Endothelial cell of umbilical vein (primary cell): ENCODE measurements at regions not wholly inside any gene's neighbourhood (a gene's known extent, or its start where the extent isn't known, plus 50 kb on each side); places are given as distances from the start of the nearest gene placed in this dataset.
"Not testable (repeated sequence)": the region's sequence is repeated elsewhere in the genome, so short reads cannot be mapped to it uniquely, and the experiment has no call there.

ENCODE experiments used
- BruUV-seq: library from RNA; stranded (reverse); fragments of 400-500 nt; replicated peaks from 2 replicates; lab custom pipeline; 2021; lab: Mats Ljungman, UMichigan
- CTCF ChIA-PET: fragments of 300-600, 350-600 bp; sonication (Branson Sonifier 250); formaldehyde crosslinking; loops from one replicate; lab custom pipeline; 2021; ENCODE audit warnings: antibody characterized with exemption, inconsistent platforms; lab: Charles Lee
- POLR2A ChIA-PET: fragments of 300-600, 350-600 bp; sonication (Branson Sonifier 250); formaldehyde crosslinking; loops from one replicate; lab custom pipeline; 2021; ENCODE audit warnings: antibody characterized with exemption, inconsistent platforms; lab: Charles Lee
- DNase-seq: peaks from one replicate; pipeline ENCODE4 v3.0.0-alpha.2; 2011; ENCODE audit warnings: low read depth, low spot score
- FAIRE-seq: peaks from 2 replicates; lab custom pipeline; 2011; peaks lifted over from hg19 to GRCh38; lab: Jason Lieb, UNC
- H2AFZ ChIP-seq: 2 replicates; pipeline ENCODE4 v1.6.0; 2012; ENCODE audit warnings: low read depth, low read length, control low read depth, inconsistent platforms
- H3K27ac ChIP-seq: 2 replicates; pipeline ENCODE4 v1.5.1; 2011; ENCODE audit warnings: low read depth, mild to moderate bottlenecking, control low read depth, low read length, moderate library complexity; ENCODE audit not compliant: insufficient read depth
- H3K27me3 ChIP-seq, 2 experiments: 2 replicates each; pipeline versions ENCODE4 v1.6.0 to v1.6.1; 2011; ENCODE audit warnings: low read length in 2 of 2, mixed read lengths in 1 of 2; ENCODE audit not compliant: control insufficient read depth in 2 of 2, insufficient read depth in 2 of 2
- H3K36me3 ChIP-seq, 2 experiments: 2 replicates in 1 of 2; 3 replicates in 1 of 2; pipeline ENCODE4 v1.5.1; 2011; ENCODE audit warnings: low read length in 2 of 2, mild to moderate bottlenecking in 1 of 2, moderate library complexity in 1 of 2; ENCODE audit not compliant: control insufficient read depth in 2 of 2, insufficient read depth in 2 of 2; ENCODE audit errors: extremely low read depth in 1 of 2
- H3K4me1 ChIP-seq: 3 replicates; pipeline ENCODE4 v1.5.1; 2011; ENCODE audit warnings: mild to moderate bottlenecking, low read length; ENCODE audit not compliant: control insufficient read depth, insufficient read depth; ENCODE audit errors: extremely low read depth
- H3K4me2 ChIP-seq: 2 replicates; pipeline ENCODE4 v1.6.1; 2011; ENCODE audit warnings: low read length, control low read depth, mixed read lengths; ENCODE audit not compliant: insufficient read depth
- H3K4me3 ChIP-seq, 3 experiments: fragments of 200-600 bp in 1 of 3; sonication (generic), shearing (Covaris generic) in 1 of 3; replicated peaks in 1 of 3; 2 replicates each; pipeline ENCODE4 v1.5.1; 2011 to 2016; ENCODE audit warnings: control low read depth in 3 of 3, low read length in 3 of 3, mild to moderate bottlenecking in 2 of 3, inconsistent platforms in 1 of 3, low read depth in 1 of 3, moderate library complexity in 1 of 3; ENCODE audit not compliant: insufficient read depth in 1 of 3
- H3K79me2 ChIP-seq: 2 replicates; pipeline ENCODE4 v1.6.0; 2012; ENCODE audit warnings: low read length, inconsistent platforms; ENCODE audit not compliant: control insufficient read depth, insufficient read depth
- H3K9ac ChIP-seq: replicated peaks from 2 replicates; pipeline ENCODE3; 2011; ENCODE audit warnings: low read length, control low read depth; ENCODE audit not compliant: insufficient read depth; ENCODE audit errors: extremely low read depth
- H3K9me1 ChIP-seq: replicated peaks from 3 replicates; pipeline ENCODE4 v1.6.0; 2011; ENCODE audit warnings: mild to moderate bottlenecking, low read length; ENCODE audit not compliant: control insufficient read depth, insufficient read depth; ENCODE audit errors: extremely low read depth
- H3K9me3 ChIP-seq: replicated peaks from 2 replicates; pipeline ENCODE4 v1.5.1; 2012; ENCODE audit warnings: low read length, inconsistent platforms; ENCODE audit not compliant: control insufficient read depth, insufficient read depth
- H4K20me1 ChIP-seq: replicated peaks from 2 replicates; pipeline ENCODE3; 2011; ENCODE audit warnings: mild to moderate bottlenecking, low read length; ENCODE audit not compliant: control insufficient read depth, insufficient read depth; ENCODE audit errors: extremely low read depth
- dilution Hi-C: fragments of 300-500 bp; cut with MboI; formaldehyde crosslinking; loops from one replicate; pipeline ENCODE4 v1.15.0; 2019; ENCODE audit warnings: low sequenced_read_pairs; ENCODE audit not compliant: extremely low pct_ligation_motif_present
- intact Hi-C: fragments of 100-400 bp; cut with micrococcal nuclease; formaldehyde crosslinking; loops from one replicate; pipeline ENCODE4 v1.10.0; 2022

DNA sequence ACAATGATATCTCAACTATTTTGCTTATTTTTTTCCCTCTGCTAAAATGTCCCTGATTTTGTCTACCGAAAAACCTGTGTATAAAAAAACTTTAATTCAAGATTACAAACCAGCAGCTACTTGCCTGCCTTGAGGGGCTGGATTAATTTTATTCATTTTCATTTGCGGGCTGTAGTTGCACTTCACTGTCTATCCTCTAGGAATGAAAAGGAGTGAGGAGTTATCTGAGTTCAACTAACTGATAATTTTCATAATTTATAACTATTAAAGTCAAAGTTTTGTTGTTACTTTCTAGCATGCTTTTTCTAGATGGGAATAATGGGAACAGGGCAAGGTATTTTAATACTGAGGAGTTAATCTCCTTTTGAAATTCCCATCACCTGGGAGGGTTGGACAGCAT is 50.3 kb upstream of the AGTPBP1 start:
- POLR2A ChIA-PET, intact Hi-C loops, H3K9me3 ChIP-seq, H3K27ac ChIP-seq, H3K36me3 ChIP-seq, H3K4me2 ChIP-seq, DNase-seq, H3K9ac ChIP-seq, H2AFZ ChIP-seq, FAIRE-seq, H3K4me3 ChIP-seq, H4K20me1 ChIP-seq, H3K9me1 ChIP-seq, H3K79me2 ChIP-seq, BruUV-seq, H3K27me3 ChIP-seq, H3K4me1 ChIP-seq, dilution Hi-C loops, CTCF ChIA-PET: not testable (repeated sequence)

DNA sequence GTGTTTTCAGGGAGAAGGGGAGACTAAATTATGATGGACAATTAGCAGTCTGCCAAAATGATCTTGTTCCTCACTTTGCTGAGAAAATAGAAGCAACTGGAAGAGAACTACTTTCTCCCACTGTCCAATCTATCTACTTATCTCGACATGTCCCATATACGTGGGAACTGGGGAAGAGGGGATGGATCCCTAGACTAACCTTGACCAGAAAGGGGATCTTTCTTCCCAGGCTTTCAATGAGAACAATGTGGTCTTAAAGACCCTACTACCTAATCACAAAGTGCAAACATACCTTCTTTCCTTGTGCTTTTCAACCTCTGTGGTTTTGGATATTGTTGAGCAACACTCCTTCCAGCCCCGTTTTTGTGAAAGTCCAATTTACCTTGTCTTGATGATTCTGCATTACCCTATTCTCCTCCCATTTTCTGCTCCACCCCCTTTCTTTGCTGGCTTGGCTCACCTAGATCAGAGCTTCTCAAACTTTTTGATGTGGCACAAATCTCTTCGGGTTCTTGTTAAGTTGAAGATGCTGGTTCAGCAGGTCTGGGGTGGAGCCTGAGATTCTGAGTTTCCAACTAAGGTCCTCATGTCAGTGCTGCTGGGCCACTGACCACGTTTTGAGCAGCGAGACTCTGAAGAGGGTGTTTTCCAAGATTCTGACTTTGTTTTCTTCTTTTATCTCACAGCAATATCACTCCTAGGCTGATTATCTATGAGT is 61.4 kb upstream of the AGTPBP1 start:
- H3K27me3 ChIP-seq, dilution Hi-C loops: not testable (repeated sequence)

DNA sequence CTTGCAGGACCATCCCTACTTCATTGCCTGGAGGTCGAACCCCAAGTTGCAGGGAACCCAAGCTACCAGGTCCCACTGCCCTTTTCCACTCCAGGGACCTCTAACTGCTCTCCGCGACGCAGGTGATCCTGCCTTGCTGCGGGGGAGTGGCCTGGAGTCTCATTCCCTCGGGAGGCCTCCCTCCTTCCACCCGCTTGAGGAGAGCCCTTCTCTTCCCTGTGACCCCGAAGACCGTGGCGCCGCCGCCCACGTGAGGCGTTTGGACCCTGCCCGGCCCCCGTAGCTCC is 63.0 kb upstream of the AGTPBP1 start:
- H3K36me3 ChIP-seq, POLR2A ChIA-PET, dilution Hi-C loops, H3K9me1 ChIP-seq, H3K4me1 ChIP-seq, H3K9me3 ChIP-seq, H4K20me1 ChIP-seq, H3K79me2 ChIP-seq, H3K27me3 ChIP-seq, H3K27ac ChIP-seq, H3K9ac ChIP-seq, DNase-seq, BruUV-seq: not testable (repeated sequence)
- CTCF ChIA-PET = interaction anchor here (0.5 to 2.2 kb wide), 2 partner anchors 14 to 1405 kb away, joined by 3 to 7 read pairs; no protein-coding TSS in a partner anchor
- intact Hi-C loops = loop anchor here (2.0 kb wide), 1 partner anchor 62 kb away; no protein-coding TSS in a partner anchor
- Histone ChIP-seq H3K4me2 (peak overlapping the region; percentile 55), H2AFZ (peak overlapping the region; percentile 90), H3K4me3 (peak overlapping the region; percentile 20 to 81 (median 32))
- FAIRE-seq = peak; percentile 65

More for the DNA sequence above, 61.4 kb upstream of the AGTPBP1 start:
- H3K27ac ChIP-seq, intact Hi-C loops, H3K4me2 ChIP-seq, CTCF ChIA-PET, POLR2A ChIA-PET, H3K4me1 ChIP-seq, H3K79me2 ChIP-seq, H3K9me1 ChIP-seq, H3K9me3 ChIP-seq, H3K36me3 ChIP-seq, H3K4me3 ChIP-seq, H3K9ac ChIP-seq, H4K20me1 ChIP-seq, DNase-seq, H2AFZ ChIP-seq, BruUV-seq, FAIRE-seq: not testable (repeated sequence)
